A673 (cell line): ENCODE measurements at regions not wholly inside any gene's neighbourhood (a gene's known extent, or its start where the extent isn't known, plus 50 kb on each side); places are given as distances from the start of the nearest gene placed in this dataset.

Experiments used
- BruUV-seq: library from RNA; stranded (reverse); fragments of 400-500 nt; replicated peaks from 2 replicates; lab custom pipeline; 2021; lab: Mats Ljungman, UMichigan
- CTCF ChIA-PET: fragments of 300-600 bp; sonication (Branson Sonifier 250); formaldehyde crosslinking; loops from one replicate; lab custom pipeline; 2022; ENCODE audit warnings: antibody characterized with exemption; lab: Charles Lee
- POLR2A ChIA-PET: fragments of 300-600 bp; sonication (Branson Sonifier 250); formaldehyde crosslinking; loops from one replicate; lab custom pipeline; 2022; ENCODE audit warnings: antibody characterized with exemption; ENCODE audit not compliant: low non-redundant PET; lab: Charles Lee
- DNase-seq: peaks from one replicate; pipeline ENCODE4 v3.0.0-alpha.2; 2015; ENCODE audit warnings: low spot score
- H3K27ac ChIP-seq: fragments of 200-600 bp; sonication (generic); 2 replicates; pipeline ENCODE4 v1.5.1; 2016; ENCODE audit warnings: mixed run types, low read depth, mild to moderate bottlenecking, mixed read lengths, antibody characterized with exemption, low read length; ENCODE audit not compliant: poor library complexity, severe bottlenecking
- H3K27me3 ChIP-seq: fragments of 200-600 bp; sonication (generic); replicated peaks from 2 replicates; pipeline ENCODE4 v1.6.1; 2017; ENCODE audit warnings: mixed run types, low read depth, mild to moderate bottlenecking, mixed read lengths, antibody characterized with exemption, low read length; ENCODE audit not compliant: insufficient read depth, poor library complexity
- H3K36me3 ChIP-seq: fragments of 200-600 bp; sonication (generic); 2 replicates; pipeline ENCODE4 v1.6.1; 2016; ENCODE audit warnings: mixed run types, mild to moderate bottlenecking, mixed read lengths, antibody characterized with exemption, low read length; ENCODE audit not compliant: insufficient read depth, poor library complexity, severe bottlenecking
- H3K4me1 ChIP-seq: fragments of 200-600 bp; sonication (generic); 2 replicates; pipeline ENCODE4 v1.6.1; 2017; ENCODE audit warnings: mixed run types, mild to moderate bottlenecking, mixed read lengths, antibody characterized with exemption, low read length; ENCODE audit not compliant: insufficient read depth, poor library complexity, severe bottlenecking
- H3K4me3 ChIP-seq: fragments of 200-600 bp; sonication (generic); 2 replicates; pipeline ENCODE4 v1.5.1; 2016; ENCODE audit warnings: low read depth, mixed run types, mild to moderate bottlenecking, mixed read lengths, low read length; ENCODE audit not compliant: poor library complexity, severe bottlenecking
- H3K9me3 ChIP-seq: fragments of 200-600 bp; sonication (generic); 2 replicates; pipeline ENCODE4 v1.6.1; 2016; ENCODE audit warnings: mixed run types, low read depth, mild to moderate bottlenecking, mixed read lengths, antibody characterized with exemption, low read length; ENCODE audit not compliant: poor library complexity, severe bottlenecking
- EZH2 ChIP-seq: fragments of 200-600 bp; sonication (generic); IDR thresholded peaks from 2 replicates; pipeline ENCODE4 v1.6.1; 2017; ENCODE audit warnings: borderline replicate concordance, low read depth, mild to moderate bottlenecking, mixed read lengths, antibody characterized with exemption, low read length; ENCODE audit not compliant: poor library complexity, severe bottlenecking
- intact Hi-C: fragments of 100-400 bp; cut with micrococcal nuclease; formaldehyde crosslinking; loops from one replicate; pipeline ENCODE4 v1.10.0; 2022; ENCODE audit not compliant: unreplicated experiment
- TF ChIP-seq, protein P1 (sequence below): fragments of 300-800, 200-600 bp; sonication (generic); conservative IDR thresholded peaks from 2 replicates; pipeline ENCODE4 v1.5.1; 2017; ENCODE audit warnings: low read depth, mild to moderate bottlenecking, antibody characterized with exemption, low read length, moderate library complexity, mixed read lengths

DNA sequence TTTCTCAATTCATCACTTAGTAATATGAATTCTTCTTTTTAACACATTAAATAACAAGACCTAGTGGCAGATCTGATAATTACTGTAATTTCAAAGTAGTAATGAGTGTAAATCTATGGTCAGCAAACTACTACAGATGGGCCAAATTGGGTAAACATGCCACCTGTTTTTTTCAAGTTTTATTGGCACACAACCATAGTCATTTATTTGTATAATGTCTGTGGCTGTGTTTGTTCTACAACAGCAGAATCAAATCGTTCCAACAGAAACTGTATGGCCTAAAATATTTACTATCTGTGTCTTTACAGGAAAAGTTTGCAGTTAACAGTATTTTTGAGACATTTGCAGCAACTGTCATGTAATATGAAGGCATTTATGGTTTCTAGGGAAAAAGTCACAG lies 86.1 kb upstream of the EYA2 start:
- TF ChIP-seq EZH2 = no peak
- TF ChIP-seq, protein P1, sequence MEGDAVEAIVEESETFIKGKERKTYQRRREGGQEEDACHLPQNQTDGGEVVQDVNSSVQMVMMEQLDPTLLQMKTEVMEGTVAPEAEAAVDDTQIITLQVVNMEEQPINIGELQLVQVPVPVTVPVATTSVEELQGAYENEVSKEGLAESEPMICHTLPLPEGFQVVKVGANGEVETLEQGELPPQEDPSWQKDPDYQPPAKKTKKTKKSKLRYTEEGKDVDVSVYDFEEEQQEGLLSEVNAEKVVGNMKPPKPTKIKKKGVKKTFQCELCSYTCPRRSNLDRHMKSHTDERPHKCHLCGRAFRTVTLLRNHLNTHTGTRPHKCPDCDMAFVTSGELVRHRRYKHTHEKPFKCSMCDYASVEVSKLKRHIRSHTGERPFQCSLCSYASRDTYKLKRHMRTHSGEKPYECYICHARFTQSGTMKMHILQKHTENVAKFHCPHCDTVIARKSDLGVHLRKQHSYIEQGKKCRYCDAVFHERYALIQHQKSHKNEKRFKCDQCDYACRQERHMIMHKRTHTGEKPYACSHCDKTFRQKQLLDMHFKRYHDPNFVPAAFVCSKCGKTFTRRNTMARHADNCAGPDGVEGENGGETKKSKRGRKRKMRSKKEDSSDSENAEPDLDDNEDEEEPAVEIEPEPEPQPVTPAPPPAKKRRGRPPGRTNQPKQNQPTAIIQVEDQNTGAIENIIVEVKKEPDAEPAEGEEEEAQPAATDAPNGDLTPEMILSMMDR = no peak
- CTCF ChIA-PET = no interaction called here
- Histone ChIP-seq H3K27ac (no peak overlapping the region), H3K4me1 (no peaks in the 10 kb centered on the region), H3K4me3 (no peak overlapping the region), H3K27me3 (peaks cover 57% of the 10 kb centered on the region), H3K36me3 (no peaks in the 10 kb centered on the region), H3K9me3 (no peaks in the 10 kb centered on the region)
- intact Hi-C loops = no loop called here
- no peak for DNase-seq
- no TSS peak for BruUV-seq
- POLR2A ChIA-PET = no interaction called here

DNA sequence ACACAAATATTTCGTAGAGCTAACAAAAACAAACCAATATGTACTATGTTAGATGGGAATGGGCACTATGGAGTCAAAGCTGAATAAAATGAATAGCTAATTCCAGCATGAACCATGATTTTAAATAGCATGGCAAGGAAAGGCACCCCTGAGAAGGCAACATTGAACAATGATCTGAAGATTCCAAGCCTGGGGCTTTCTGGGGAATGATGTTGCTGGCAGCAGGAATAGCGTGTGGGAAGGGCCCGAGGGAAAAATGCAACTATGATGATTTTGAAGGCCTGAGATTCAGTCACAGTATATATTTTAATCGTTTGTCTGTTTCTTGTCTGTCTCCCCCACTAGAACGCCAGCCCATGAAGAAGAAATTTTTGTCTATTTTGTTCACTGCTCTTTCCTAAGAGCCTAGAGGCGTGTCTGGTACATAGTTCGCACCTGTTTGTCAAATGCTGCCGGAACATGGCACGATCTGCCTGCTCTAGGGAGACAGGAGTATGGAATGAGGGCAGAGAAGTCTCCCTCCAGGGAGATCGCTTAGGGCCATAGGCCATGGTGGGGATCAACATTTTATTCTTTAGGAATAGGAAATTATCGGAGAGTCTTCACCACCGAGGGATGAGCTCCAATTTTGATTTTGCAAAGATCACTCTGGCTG lies 84.8 kb upstream of the EYA2 start:
- ChIA-PET POLR2A (no interaction called here), CTCF (interaction anchor here (1.0 kb wide), 1 partner anchor 55 kb away, joined by 4 read pairs; no protein-coding TSS in a partner anchor)
- Histone ChIP-seq H3K4me3 (no peak overlapping the region), H3K27me3 (peaks cover 49% of the 10 kb centered on the region), H3K27ac (no peak overlapping the region), H3K36me3 (no peaks in the 10 kb centered on the region), H3K4me1 (no peaks in the 10 kb centered on the region), H3K9me3 (no peaks in the 10 kb centered on the region)
- TF ChIP-seq, protein P1 = no peak
- TF ChIP-seq EZH2 = no peak
- no peak for DNase-seq
- no TSS peak for BruUV-seq
- intact Hi-C loops = no loop called here

DNA sequence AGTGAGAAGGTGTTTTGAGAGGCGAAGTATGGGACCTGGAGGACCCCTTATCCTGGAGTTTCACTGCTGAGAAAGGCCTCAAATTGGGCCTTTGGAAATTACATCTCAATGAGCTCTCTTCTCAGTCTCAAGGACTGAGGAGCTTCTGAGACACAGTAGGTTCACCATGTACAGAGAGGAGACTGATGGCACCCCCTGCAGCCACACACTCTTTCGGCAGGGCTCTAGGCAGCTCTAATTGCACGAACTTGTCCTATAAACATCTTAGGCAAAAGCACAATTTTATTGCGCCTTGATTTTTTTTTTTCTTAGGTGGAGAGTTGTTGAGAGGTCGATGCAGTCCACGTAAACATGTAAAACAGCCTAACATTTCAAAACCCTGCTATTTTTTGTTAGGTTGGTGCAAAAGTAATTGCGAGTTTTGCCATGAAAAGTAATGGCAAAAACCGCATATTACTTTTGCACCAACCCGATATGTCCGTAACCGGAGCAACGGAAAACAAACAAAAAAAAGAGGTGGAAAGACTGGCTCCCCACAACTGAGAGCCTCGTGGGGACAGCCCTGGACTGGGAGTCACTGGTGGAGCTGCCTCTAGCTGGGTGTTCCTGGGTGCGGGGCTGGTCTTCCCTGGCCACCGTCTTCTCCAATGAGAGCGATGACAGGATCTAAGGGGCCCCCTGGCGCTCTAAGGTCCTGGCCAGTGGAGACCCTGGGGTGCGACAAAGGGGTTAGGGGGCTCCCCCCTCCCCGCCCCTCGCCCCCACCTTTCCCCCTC lies 84.0 kb upstream of the EYA2 start:
- POLR2A ChIA-PET = no interaction called here
- intact Hi-C loops = no loop called here
- peaks cover 42% of the 10 kb centered on the region for H3K27me3 ChIP-seq
- H3K36me3 ChIP-seq = no peaks in the 10 kb centered on the region
- no peak overlapping the region for H3K4me3 ChIP-seq
- H3K4me1 ChIP-seq = no peaks in the 10 kb centered on the region
- CTCF ChIA-PET = interaction anchor here (1.0 kb wide), 1 partner anchor 56 kb away, joined by 4 read pairs; no protein-coding TSS in a partner anchor
- H3K9me3 ChIP-seq = no peaks in the 10 kb centered on the region
- no peak for DNase-seq
- no TSS peak for BruUV-seq
- H3K27ac ChIP-seq = no peak overlapping the region
- TF ChIP-seq, protein P1 = no peak
- no peak for TF ChIP-seq EZH2
